GM21526 (cell line): ENCODE measurements at regions not wholly inside any gene's neighbourhood (a gene's known extent, or its start where the extent isn't known, plus 50 kb on each side); places are given as distances from the start of the nearest gene placed in this dataset.
"Not testable (repeated sequence)": the region's sequence is repeated elsewhere in the genome, so short reads cannot be mapped to it uniquely, and the experiment has no call there.

Source experiments
- ATAC-seq: cut with Tn5 transposase; IDR thresholded peaks from one replicate; pipeline ENCODE4 v1.9.1; 2021; ENCODE audit warnings: moderate library complexity; ENCODE audit not compliant: unreplicated experiment, low FRiP score

GRCh38 chrX:25442499-25442898, 426.7 kb upstream of the ARX start:
- no peak for ATAC-seq

- no peak for ATAC-seq
Measured at GRCh38 chrX:25433307-25433706, 417.5 kb upstream of the ARX start.

GRCh38 chrX:25432396-25432795, 416.6 kb upstream of the ARX start:
- ATAC-seq, result no peak

GRCh38 chrX:25427873-25428555, 412.2 kb upstream of the ARX start:
- ATAC-seq, result no peak

DNA sequence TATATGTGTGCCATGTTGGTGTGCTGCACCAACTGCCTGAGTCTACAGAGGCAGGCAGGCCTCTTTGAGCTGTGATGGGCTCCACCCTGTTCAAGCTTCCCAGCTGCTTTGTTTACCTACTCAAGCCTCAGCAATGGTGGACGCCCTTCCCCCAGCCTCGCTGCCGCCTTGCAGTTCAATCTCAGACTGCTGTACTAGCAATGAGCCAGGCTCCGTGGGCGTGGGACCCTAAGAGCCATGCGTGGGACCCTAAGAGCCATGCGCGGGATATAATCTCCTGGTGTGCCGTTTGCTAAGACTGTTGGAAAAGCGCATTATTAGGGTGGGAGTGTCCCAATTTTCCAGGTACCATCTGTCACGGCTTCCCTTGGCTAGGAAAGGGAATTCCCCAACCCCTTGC, 388.4 kb upstream of the ARX start:
- ATAC-seq, result not testable (repeated sequence)

DNA sequence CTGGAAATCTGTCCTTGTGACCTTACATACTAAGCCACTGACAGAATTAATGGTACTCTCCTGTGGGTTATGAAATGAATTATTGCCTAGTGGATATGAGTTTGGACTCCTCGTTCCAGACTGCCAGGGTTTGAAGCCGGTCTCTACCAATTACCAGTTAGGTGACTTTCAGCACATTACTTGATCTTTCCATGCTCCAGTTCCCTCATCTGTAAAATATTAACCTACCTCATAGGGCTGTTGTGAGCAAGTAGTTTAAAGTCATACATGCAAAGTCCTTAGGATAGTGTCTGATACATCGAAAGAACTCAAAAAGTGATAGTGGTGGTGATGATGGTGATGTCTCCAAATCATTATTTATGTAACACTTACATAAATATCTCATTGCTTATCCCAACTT, 373.5 kb upstream of the ARX start:
- no peak for ATAC-seq

DNA sequence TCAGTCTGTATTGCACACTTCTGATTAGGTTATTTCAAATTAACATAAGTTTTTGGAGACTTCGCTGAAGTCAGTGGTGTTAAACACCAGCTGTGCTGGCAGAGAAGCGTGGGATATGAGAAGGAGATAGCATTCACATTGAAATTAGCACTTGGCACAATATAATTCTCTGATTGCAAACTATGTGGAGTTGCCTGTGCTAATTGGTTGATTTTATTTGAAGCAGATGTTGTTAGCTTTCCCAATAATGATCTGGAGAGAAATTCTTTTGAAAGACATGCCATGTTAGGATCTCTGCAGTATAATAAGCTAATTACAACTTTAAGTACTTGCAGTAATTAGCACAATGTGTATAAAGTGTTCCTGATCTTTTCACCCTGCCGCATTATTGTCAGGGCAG, 367.4 kb upstream of the ARX start:
- ATAC-seq, result no peak

GRCh38 chrX:25356456-25356855, 340.7 kb upstream of the ARX start:
- ATAC-seq, result no peak

- ATAC-seq, result no peak
Measured at GRCh38 chrX:25344161-25344936, 328.6 kb upstream of the ARX start.

- no peak for ATAC-seq
Measured at GRCh38 chrX:25343060-25343459, 327.3 kb upstream of the ARX start.

GRCh38 chrX:25337841-25338240, 322.1 kb upstream of the ARX start:
- ATAC-seq, result no peak

DNA sequence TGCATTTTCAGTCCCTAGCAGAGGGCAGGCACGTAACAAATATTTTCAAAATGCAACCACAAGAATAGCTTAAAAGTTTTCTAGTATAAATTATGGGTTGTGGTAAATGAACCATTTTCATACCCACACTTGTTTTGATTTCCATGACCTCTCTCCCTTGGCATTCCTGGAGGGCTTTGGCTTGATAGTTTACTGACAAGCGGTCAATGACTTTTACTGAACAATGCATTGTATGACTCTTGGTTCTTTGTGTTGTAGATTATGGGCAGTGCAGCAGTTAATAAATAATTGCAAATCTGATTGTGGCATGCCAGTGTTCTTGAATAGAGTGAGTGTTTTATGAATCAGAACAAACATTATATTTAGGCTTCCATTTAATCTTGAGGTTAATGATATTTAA, 285.2 kb upstream of the ARX start:
- no peak for ATAC-seq

GRCh38 chrX:25296850-25297249, 281.1 kb upstream of the ARX start:
- no peak for ATAC-seq

GRCh38 chrX:25295466-25295865, 279.7 kb upstream of the ARX start:
- no peak for ATAC-seq

GRCh38 chrX:25290132-25290531, 274.4 kb upstream of the ARX start:
- ATAC-seq, result no peak

GRCh38 chrX:25288676-25289075, 272.9 kb upstream of the ARX start:
- no peak for ATAC-seq

DNA sequence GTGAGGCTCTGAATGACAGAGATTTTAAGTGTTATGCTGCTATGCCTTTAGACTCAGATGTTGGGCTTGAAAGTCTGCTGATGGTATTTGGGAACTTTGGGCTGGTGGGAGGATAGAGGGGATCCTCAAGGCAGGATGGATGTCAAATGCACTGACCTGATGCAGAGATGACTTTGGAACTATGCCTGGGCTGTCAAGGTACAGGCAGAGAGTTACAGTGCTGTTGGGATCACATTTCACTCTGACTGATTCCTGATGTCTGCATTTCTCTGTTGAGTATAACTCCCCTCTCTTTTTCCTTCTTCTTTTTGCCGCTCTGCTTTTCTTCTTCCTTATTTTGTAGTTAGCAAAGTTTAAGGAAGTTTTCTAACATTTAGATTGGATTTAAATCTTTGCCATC, 271.8 kb upstream of the ARX start:
- ATAC-seq, result no peak

GRCh38 chrX:25285598-25285997, 269.8 kb upstream of the ARX start:
- ATAC-seq, result no peak

DNA sequence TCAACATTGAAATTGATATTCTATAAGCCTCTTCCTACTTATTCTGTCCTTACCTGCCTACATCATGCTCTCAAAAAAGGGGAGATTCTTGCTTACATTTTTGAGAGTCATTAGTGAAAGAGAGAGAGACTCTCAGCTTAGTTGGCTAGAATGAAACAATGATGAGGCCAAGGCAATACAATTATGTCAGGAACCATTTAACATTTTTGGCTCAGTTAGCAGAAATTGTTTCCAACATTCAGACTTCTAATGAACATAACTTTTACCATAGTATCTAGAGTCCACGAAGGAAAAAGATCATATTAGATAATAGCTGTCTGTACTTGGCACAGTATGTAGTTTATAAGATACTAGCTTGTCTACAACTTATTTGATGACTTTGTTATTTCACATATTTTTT, 263.7 kb upstream of the ARX start:
- no peak for ATAC-seq

GRCh38 chrX:25278341-25278740, 262.6 kb upstream of the ARX start:
- no peak for ATAC-seq

DNA sequence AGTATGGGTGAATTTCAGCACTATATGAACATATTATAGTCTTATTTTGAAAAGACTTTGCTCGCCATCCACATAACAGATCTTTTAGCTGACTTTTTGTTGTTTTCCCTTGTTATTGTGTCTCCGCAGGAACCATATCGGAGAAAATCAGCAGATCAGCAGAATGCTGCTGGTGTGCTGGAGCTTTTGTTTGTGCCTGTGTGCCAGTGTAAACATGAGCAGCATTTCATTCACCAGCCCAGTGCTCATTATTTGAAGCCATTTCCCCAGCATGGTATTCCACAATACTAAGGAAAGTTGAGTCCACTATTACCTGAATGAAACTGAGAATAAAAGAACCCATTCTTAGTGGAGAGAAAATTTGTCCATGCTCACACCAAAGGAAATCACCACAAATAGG, 261.8 kb upstream of the ARX start:
- ATAC-seq, result no peak

- ATAC-seq, result no peak
Measured at GRCh38 chrX:25275159-25275558, 259.4 kb upstream of the ARX start.
